ENCODE measurements at regions not wholly inside any gene's neighbourhood (a gene's known extent, or its start where the extent isn't known, plus 50 kb on each side); places are given as distances from the start of the nearest gene placed in this dataset.

- TF ChIP-seq REST (IDR thresholded peaks at IDR 0.05; ENCODE audit: insufficient read depth in 1 of 2, low read depth in 2 of 2, low read length in 1 of 2) (no peak), CTCF (IDR thresholded peaks at IDR 0.05) (no peak), POLR2AphosphoS5 (IDR thresholded peaks at IDR 0.05; ENCODE audit: low read depth, low read length) (no peak)
Measured at GRCh38 chr4:110792036-110792435, 169.2 kb upstream of the PITX2 start.
